A673 (cell line): ENCODE measurements at regions not wholly inside any gene's neighbourhood (a gene's known extent, or its start where the extent isn't known, plus 50 kb on each side); places are given as distances from the start of the nearest gene placed in this dataset.

Experiments used
- BruUV-seq: library from RNA; stranded (reverse); fragments of 400-500 nt; replicated peaks from 2 replicates; lab custom pipeline; 2021; lab: Mats Ljungman, UMichigan
- CTCF ChIA-PET: fragments of 300-600 bp; sonication (Branson Sonifier 250); formaldehyde crosslinking; loops from one replicate; lab custom pipeline; 2022; ENCODE audit warnings: antibody characterized with exemption; lab: Charles Lee
- POLR2A ChIA-PET: fragments of 300-600 bp; sonication (Branson Sonifier 250); formaldehyde crosslinking; loops from one replicate; lab custom pipeline; 2022; ENCODE audit warnings: antibody characterized with exemption; ENCODE audit not compliant: low non-redundant PET; lab: Charles Lee
- DNase-seq: peaks from one replicate; pipeline ENCODE4 v3.0.0-alpha.2; 2015; ENCODE audit warnings: low spot score
- H3K27ac ChIP-seq: fragments of 200-600 bp; sonication (generic); 2 replicates; pipeline ENCODE4 v1.5.1; 2016; ENCODE audit warnings: mixed run types, low read depth, mild to moderate bottlenecking, mixed read lengths, antibody characterized with exemption, low read length; ENCODE audit not compliant: poor library complexity, severe bottlenecking
- H3K27me3 ChIP-seq: fragments of 200-600 bp; sonication (generic); replicated peaks from 2 replicates; pipeline ENCODE4 v1.6.1; 2017; ENCODE audit warnings: mixed run types, low read depth, mild to moderate bottlenecking, mixed read lengths, antibody characterized with exemption, low read length; ENCODE audit not compliant: insufficient read depth, poor library complexity
- H3K36me3 ChIP-seq: fragments of 200-600 bp; sonication (generic); 2 replicates; pipeline ENCODE4 v1.6.1; 2016; ENCODE audit warnings: mixed run types, mild to moderate bottlenecking, mixed read lengths, antibody characterized with exemption, low read length; ENCODE audit not compliant: insufficient read depth, poor library complexity, severe bottlenecking
- H3K4me1 ChIP-seq: fragments of 200-600 bp; sonication (generic); 2 replicates; pipeline ENCODE4 v1.6.1; 2017; ENCODE audit warnings: mixed run types, mild to moderate bottlenecking, mixed read lengths, antibody characterized with exemption, low read length; ENCODE audit not compliant: insufficient read depth, poor library complexity, severe bottlenecking
- H3K4me3 ChIP-seq: fragments of 200-600 bp; sonication (generic); 2 replicates; pipeline ENCODE4 v1.5.1; 2016; ENCODE audit warnings: low read depth, mixed run types, mild to moderate bottlenecking, mixed read lengths, low read length; ENCODE audit not compliant: poor library complexity, severe bottlenecking
- H3K9me3 ChIP-seq: fragments of 200-600 bp; sonication (generic); 2 replicates; pipeline ENCODE4 v1.6.1; 2016; ENCODE audit warnings: mixed run types, low read depth, mild to moderate bottlenecking, mixed read lengths, antibody characterized with exemption, low read length; ENCODE audit not compliant: poor library complexity, severe bottlenecking
- EZH2 ChIP-seq: fragments of 200-600 bp; sonication (generic); IDR thresholded peaks from 2 replicates; pipeline ENCODE4 v1.6.1; 2017; ENCODE audit warnings: borderline replicate concordance, low read depth, mild to moderate bottlenecking, mixed read lengths, antibody characterized with exemption, low read length; ENCODE audit not compliant: poor library complexity, severe bottlenecking
- intact Hi-C: fragments of 100-400 bp; cut with micrococcal nuclease; formaldehyde crosslinking; loops from one replicate; pipeline ENCODE4 v1.10.0; 2022; ENCODE audit not compliant: unreplicated experiment
- TF ChIP-seq, protein P1 (sequence below): fragments of 300-800, 200-600 bp; sonication (generic); conservative IDR thresholded peaks from 2 replicates; pipeline ENCODE4 v1.5.1; 2017; ENCODE audit warnings: low read depth, mild to moderate bottlenecking, antibody characterized with exemption, low read length, moderate library complexity, mixed read lengths

DNA sequence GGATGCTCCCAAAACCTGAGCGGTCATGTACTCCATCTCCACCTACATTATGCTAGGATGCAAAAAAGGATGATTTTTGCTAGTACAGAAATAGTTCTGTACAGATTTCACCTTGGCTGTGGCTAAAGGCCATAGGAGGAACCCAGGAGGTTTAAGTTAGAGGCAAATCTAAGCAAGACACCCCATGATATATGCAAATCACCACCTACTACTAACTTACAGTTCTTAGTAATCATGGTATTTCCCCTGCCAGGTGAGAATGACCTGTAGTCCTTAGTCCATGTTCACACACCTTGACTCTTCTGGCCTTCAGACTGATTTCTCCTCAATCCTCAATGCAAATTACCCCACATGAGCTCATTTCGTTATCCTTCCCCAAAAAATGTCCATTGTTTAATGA lies 154.2 kb downstream of the IMPG2 start:
- no TSS peak for BruUV-seq

DNA sequence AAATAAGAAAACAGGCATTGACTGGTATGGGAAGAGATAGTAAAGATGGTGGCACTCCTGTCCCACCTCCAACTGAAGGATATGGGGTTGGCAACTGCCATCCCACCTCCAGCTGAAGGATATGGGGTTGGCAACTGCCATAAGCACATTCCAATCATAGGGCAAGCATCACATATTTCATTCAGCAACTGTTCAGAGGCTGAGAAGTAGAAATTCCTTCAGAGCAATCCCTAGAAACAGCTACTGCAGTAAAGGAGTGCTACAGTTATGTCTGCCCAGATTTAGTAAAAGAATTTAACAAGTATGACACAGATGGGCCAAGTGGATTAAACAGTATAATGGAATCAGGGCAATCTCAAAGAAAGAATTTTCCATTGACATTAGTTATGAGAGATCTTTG lies 156.8 kb downstream of the IMPG2 start:
- H3K9me3 ChIP-seq = no peaks in the 10 kb centered on the region
- H3K27me3 ChIP-seq = peaks cover 16% of the 10 kb centered on the region
- DNase-seq = no peak
- H3K27ac ChIP-seq = no peak overlapping the region
- no peak overlapping the region for H3K4me3 ChIP-seq
- intact Hi-C loops = no loop called here
- TF ChIP-seq, protein P1, sequence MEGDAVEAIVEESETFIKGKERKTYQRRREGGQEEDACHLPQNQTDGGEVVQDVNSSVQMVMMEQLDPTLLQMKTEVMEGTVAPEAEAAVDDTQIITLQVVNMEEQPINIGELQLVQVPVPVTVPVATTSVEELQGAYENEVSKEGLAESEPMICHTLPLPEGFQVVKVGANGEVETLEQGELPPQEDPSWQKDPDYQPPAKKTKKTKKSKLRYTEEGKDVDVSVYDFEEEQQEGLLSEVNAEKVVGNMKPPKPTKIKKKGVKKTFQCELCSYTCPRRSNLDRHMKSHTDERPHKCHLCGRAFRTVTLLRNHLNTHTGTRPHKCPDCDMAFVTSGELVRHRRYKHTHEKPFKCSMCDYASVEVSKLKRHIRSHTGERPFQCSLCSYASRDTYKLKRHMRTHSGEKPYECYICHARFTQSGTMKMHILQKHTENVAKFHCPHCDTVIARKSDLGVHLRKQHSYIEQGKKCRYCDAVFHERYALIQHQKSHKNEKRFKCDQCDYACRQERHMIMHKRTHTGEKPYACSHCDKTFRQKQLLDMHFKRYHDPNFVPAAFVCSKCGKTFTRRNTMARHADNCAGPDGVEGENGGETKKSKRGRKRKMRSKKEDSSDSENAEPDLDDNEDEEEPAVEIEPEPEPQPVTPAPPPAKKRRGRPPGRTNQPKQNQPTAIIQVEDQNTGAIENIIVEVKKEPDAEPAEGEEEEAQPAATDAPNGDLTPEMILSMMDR = no peak
- no peak for TF ChIP-seq EZH2
- ChIA-PET POLR2A (no interaction called here), CTCF (no interaction called here)
- no peaks in the 10 kb centered on the region for H3K36me3 ChIP-seq
- no peaks in the 10 kb centered on the region for H3K4me1 ChIP-seq
- BruUV-seq = no TSS peak

More for the DNA sequence above, 154.2 kb downstream of the IMPG2 start:
- no peaks in the 10 kb centered on the region for H3K9me3 ChIP-seq
- CTCF ChIA-PET = no interaction called here
- H3K36me3 ChIP-seq = no peaks in the 10 kb centered on the region
- intact Hi-C loops = no loop called here
- POLR2A ChIA-PET = no interaction called here
- peaks cover 13% of the 10 kb centered on the region for H3K27me3 ChIP-seq
- H3K4me3 ChIP-seq = no peak overlapping the region
- no peak for DNase-seq
- no peaks in the 10 kb centered on the region for H3K4me1 ChIP-seq
- TF ChIP-seq, protein P1 = no peak
- no peak for TF ChIP-seq EZH2
- no peak overlapping the region for H3K27ac ChIP-seq

DNA sequence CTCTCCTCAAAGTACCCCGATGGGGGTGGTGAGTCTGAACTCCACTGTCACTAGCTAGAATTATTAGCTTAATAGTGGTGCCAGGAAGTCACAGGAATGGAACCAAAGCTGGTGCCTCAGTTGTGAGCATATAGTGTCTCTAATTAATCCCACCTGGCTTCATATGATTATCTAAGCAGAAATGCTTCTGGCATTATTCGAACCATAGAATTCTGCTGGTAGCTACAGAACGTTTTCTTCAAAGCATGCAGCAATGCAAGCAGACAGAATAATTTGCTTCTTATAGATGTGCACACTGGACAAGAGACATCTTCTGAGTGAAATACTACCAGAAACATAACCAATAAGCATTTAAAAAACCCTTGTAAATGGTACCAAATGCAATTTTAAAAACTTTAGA lies 160.9 kb downstream of the IMPG2 start:
- DNase-seq = no peak
- Histone ChIP-seq H3K27me3 (peaks cover 38% of the 10 kb centered on the region), H3K27ac (no peak overlapping the region), H3K36me3 (no peaks in the 10 kb centered on the region), H3K9me3 (no peaks in the 10 kb centered on the region), H3K4me1 (no peaks in the 10 kb centered on the region), H3K4me3 (no peak overlapping the region)
- no TSS peak for BruUV-seq
- CTCF ChIA-PET = no interaction called here
- TF ChIP-seq, protein P1 = no peak
- TF ChIP-seq EZH2 = no peak
- POLR2A ChIA-PET = no interaction called here
- intact Hi-C loops = no loop called here
